PC-9 (cell line): ENCODE measurements at regions not wholly inside any gene's neighbourhood (a gene's known extent, or its start where the extent isn't known, plus 50 kb on each side); places are given as distances from the start of the nearest gene placed in this dataset.

Source experiments
- CTCF ChIP-seq: fragments of 200-600 bp; sonication (generic); conservative IDR thresholded peaks from 2 replicates; pipeline ENCODE4 v1.6.1; 2017; ENCODE audit warnings: mixed run types, antibody characterized with exemption, mild to moderate bottlenecking, moderate library complexity
- EZH2 ChIP-seq: fragments of 200-600 bp; sonication (generic); IDR thresholded peaks from 2 replicates; pipeline ENCODE4 v1.8.0; 2017; ENCODE audit warnings: antibody characterized with exemption, low read depth

- TF ChIP-seq CTCF (no peak), EZH2 (no peak)
Observed at GRCh38 chr1:221105578-221105977, 226.3 kb downstream of the HLX start.
